ENCODE measurements at regions not wholly inside any gene's neighbourhood (a gene's known extent, or its start where the extent isn't known, plus 50 kb on each side); places are given as distances from the start of the nearest gene placed in this dataset.

DNA sequence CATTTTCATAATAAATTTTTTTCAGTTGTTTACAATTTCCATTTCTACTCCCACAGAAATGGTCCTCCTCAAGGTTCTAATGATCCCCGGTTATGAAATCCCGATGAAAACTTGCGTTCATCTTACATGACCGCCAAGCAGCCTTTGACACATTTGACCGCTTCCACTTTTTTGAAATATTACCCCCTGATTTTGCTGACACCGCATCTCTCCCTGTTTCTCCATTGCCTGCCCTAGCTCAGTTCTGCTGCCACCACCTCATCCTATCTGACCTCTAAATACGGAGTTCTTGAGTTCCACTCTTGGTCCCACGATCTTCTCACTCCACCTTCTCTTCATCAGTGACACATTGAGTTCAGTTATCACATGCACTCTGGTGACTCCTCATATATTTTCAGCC is 74.1 kb downstream of the SLC35B3 start:
- H3K79me2 ChIP-seq (ENCODE audit: insufficient read depth), result no peaks in the 10 kb centered on the region
- H4K20me1 ChIP-seq (ENCODE audit: insufficient read depth), result no peaks in the 10 kb centered on the region
- no peak overlapping the region for H3K4me2 ChIP-seq
- H3K4me1 ChIP-seq (ENCODE audit: control insufficient read depth in 1 of 2, insufficient read depth in 2 of 2, low read depth in 1 of 2, low read length in 1 of 2), result no peaks in the 10 kb centered on the region
- ChIA-PET CTCF (no interaction called here), POLR2A (no interaction called here)
- H3K36me3 ChIP-seq (replicated peaks in 1 of 2; ENCODE audit: control insufficient read depth in 1 of 2, insufficient read depth in 2 of 2, low read length in 1 of 2), result no peaks in the 10 kb centered on the region
- 57% methylated on average over 8 of the region's 8 CpGs for WGBS (ENCODE audit: low lambda C conversion rate)
- H3K27me3 ChIP-seq (ENCODE audit: insufficient read depth), result no peaks in the 10 kb centered on the region
- H3K9me3 ChIP-seq, result no peaks in the 10 kb centered on the region
- no peak overlapping the region for H3K9ac ChIP-seq
- H3K27ac ChIP-seq (ENCODE audit: low read depth in 2 of 2, low read length in 1 of 2), result no peak overlapping the region
- DNase-seq, result no peak
- H3K4me3 ChIP-seq (ENCODE audit: low read depth in 2 of 2, low read length in 1 of 2), result no peak overlapping the region
- TF ChIP-seq MXI1 (IDR thresholded peaks at IDR 0.05; ENCODE audit: low read depth, low read length), result no peak
- TF ChIP-seq, protein P1, sequence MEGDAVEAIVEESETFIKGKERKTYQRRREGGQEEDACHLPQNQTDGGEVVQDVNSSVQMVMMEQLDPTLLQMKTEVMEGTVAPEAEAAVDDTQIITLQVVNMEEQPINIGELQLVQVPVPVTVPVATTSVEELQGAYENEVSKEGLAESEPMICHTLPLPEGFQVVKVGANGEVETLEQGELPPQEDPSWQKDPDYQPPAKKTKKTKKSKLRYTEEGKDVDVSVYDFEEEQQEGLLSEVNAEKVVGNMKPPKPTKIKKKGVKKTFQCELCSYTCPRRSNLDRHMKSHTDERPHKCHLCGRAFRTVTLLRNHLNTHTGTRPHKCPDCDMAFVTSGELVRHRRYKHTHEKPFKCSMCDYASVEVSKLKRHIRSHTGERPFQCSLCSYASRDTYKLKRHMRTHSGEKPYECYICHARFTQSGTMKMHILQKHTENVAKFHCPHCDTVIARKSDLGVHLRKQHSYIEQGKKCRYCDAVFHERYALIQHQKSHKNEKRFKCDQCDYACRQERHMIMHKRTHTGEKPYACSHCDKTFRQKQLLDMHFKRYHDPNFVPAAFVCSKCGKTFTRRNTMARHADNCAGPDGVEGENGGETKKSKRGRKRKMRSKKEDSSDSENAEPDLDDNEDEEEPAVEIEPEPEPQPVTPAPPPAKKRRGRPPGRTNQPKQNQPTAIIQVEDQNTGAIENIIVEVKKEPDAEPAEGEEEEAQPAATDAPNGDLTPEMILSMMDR (IDR thresholded peaks at IDR 0.05), result no peak
- no peak for TF ChIP-seq TCF12 (IDR thresholded peaks at IDR 0.05)
- no peak for TF ChIP-seq CHD2 (IDR thresholded peaks at IDR 0.05; ENCODE audit: low read length, partially characterized antibody)
- no peak for TF ChIP-seq RXRA (IDR thresholded peaks at IDR 0.05; ENCODE audit: borderline replicate concordance, low read depth)
- TF ChIP-seq, protein P2, sequence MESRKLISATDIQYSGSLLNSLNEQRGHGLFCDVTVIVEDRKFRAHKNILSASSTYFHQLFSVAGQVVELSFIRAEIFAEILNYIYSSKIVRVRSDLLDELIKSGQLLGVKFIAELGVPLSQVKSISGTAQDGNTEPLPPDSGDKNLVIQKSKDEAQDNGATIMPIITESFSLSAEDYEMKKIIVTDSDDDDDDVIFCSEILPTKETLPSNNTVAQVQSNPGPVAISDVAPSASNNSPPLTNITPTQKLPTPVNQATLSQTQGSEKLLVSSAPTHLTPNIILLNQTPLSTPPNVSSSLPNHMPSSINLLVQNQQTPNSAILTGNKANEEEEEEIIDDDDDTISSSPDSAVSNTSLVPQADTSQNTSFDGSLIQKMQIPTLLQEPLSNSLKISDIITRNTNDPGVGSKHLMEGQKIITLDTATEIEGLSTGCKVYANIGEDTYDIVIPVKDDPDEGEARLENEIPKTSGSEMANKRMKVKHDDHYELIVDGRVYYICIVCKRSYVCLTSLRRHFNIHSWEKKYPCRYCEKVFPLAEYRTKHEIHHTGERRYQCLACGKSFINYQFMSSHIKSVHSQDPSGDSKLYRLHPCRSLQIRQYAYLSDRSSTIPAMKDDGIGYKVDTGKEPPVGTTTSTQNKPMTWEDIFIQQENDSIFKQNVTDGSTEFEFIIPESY (IDR thresholded peaks at IDR 0.05; ENCODE audit: borderline replicate concordance, low read depth), result no peak
- no peak for TF ChIP-seq RCOR1 (IDR thresholded peaks at IDR 0.05; ENCODE audit: low read length)
- TF ChIP-seq TAF1 (IDR thresholded peaks at IDR 0.05; ENCODE audit: borderline replicate concordance, low read depth, low read length), result no peak
- no peaks in the 10 kb centered on the region for H3K9me2 ChIP-seq
- H2AFZ ChIP-seq (ENCODE audit: low read depth), result no peak overlapping the region
- no peaks in the 10 kb centered on the region for H3F3A ChIP-seq (replicated peaks; ENCODE audit: insufficient read depth)

GRCh38 chr6:8352966-8353340 is 82.4 kb downstream of the SLC35B3 start:
- no peak overlapping the region for H3K4me3 ChIP-seq (ENCODE audit: low read depth in 2 of 2, low read length in 1 of 2)
- no peaks in the 10 kb centered on the region for H4K20me1 ChIP-seq (ENCODE audit: insufficient read depth)
- ChIA-PET POLR2A (no interaction called here), CTCF (no interaction called here)
- no peaks in the 10 kb centered on the region for H3K36me3 ChIP-seq (replicated peaks in 1 of 2; ENCODE audit: control insufficient read depth in 1 of 2, insufficient read depth in 2 of 2, low read length in 1 of 2)
- no peak overlapping the region for H3K4me2 ChIP-seq
- H2AFZ ChIP-seq (ENCODE audit: low read depth), result no peak overlapping the region
- 7% methylated on average over 4 of the region's 4 CpGs for WGBS (ENCODE audit: low lambda C conversion rate)
- no peaks in the 10 kb centered on the region for H3K9me3 ChIP-seq
- TF ChIP-seq RXRA (IDR thresholded peaks at IDR 0.05; ENCODE audit: borderline replicate concordance, low read depth), result no peak
- no peak for TF ChIP-seq NRF1 (IDR thresholded peaks at IDR 0.05; ENCODE audit: low read depth, low read length)
- TF ChIP-seq, protein P3, sequence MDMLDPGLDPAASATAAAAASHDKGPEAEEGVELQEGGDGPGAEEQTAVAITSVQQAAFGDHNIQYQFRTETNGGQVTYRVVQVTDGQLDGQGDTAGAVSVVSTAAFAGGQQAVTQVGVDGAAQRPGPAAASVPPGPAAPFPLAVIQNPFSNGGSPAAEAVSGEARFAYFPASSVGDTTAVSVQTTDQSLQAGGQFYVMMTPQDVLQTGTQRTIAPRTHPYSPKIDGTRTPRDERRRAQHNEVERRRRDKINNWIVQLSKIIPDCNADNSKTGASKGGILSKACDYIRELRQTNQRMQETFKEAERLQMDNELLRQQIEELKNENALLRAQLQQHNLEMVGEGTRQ (IDR thresholded peaks at IDR 0.05; ENCODE audit: borderline replicate concordance, low read depth, low read length), result no peak
- TF ChIP-seq RFX5 (IDR thresholded peaks at IDR 0.05; ENCODE audit: low read length), result no peak
- TF ChIP-seq YY1 (IDR thresholded peaks at IDR 0.05; ENCODE audit: low read depth), result no peak
- TF ChIP-seq, protein P1 (IDR thresholded peaks at IDR 0.05), result no peak
- TF ChIP-seq NFIC (IDR thresholded peaks at IDR 0.05; ENCODE audit: borderline replicate concordance), result no peak
- no peak for TF ChIP-seq TAF1 (IDR thresholded peaks at IDR 0.05; ENCODE audit: borderline replicate concordance, low read depth, low read length)
- TF ChIP-seq IRF3 (IDR thresholded peaks at IDR 0.05; ENCODE audit: low read depth, low read length), result no peak
- TF ChIP-seq FOXM1 (IDR thresholded peaks at IDR 0.05; ENCODE audit: low read depth), result no peak
- H3K9ac ChIP-seq, result no peak overlapping the region
- no peaks in the 10 kb centered on the region for H3K79me2 ChIP-seq (ENCODE audit: insufficient read depth)
- H3K4me1 ChIP-seq (ENCODE audit: control insufficient read depth in 1 of 2, insufficient read depth in 2 of 2, low read depth in 1 of 2, low read length in 1 of 2), result no peaks in the 10 kb centered on the region
- no peak overlapping the region for H3K27ac ChIP-seq (ENCODE audit: low read depth in 2 of 2, low read length in 1 of 2)
- no peaks in the 10 kb centered on the region for H3K9me2 ChIP-seq
- H3K27me3 ChIP-seq (ENCODE audit: insufficient read depth), result no peaks in the 10 kb centered on the region
- H3F3A ChIP-seq (replicated peaks; ENCODE audit: insufficient read depth), result no peaks in the 10 kb centered on the region
- no peak for DNase-seq
